Spleen (tissue), 11 donors: ENCODE measurements at regions not wholly inside any gene's neighbourhood (a gene's known extent, or its start where the extent isn't known, plus 50 kb on each side); places are given as distances from the start of the nearest gene placed in this dataset.

Source experiments
- DNase-seq: peaks from one replicate; pipeline ENCODE4 v3.0.0-alpha.2; 2020
- H3K27ac ChIP-seq, 8 donors: fragments of 200-600 bp; sonication (generic) in 7 of 8; 1 replicate in 4 of 8; 2 replicates in 4 of 8; pipeline versions ENCODE4 v1.5.0 to v1.8.0; 2016 to 2021; ENCODE audit warnings: inconsistent platforms in 4 of 8, mild to moderate bottlenecking in 4 of 8, moderate library complexity in 1 of 8
- H3K27me3 ChIP-seq, 7 donors: fragments of 200-600 bp; sonication (generic) in 6 of 7; replicated peaks in 1 of 7; 1 replicate in 4 of 7; 2 replicates in 3 of 7; pipeline versions ENCODE4 v1.5.0 to v1.8.0; 2016 to 2021; ENCODE audit warnings: inconsistent platforms in 3 of 7, mild to moderate bottlenecking in 1 of 7
- H3K36me3 ChIP-seq, 6 donors: fragments of 200-600 bp; sonication (generic) in 5 of 6; 1 replicate in 4 of 6; 2 replicates in 2 of 6; pipeline versions ENCODE4 v1.5.0 to v1.8.0; 2016 to 2021; ENCODE audit warnings: inconsistent platforms in 2 of 6
- H3K4me1 ChIP-seq, 6 donors: fragments of 200-600 bp; sonication (generic) in 5 of 6; 1 replicate in 3 of 6; 2 replicates in 3 of 6; pipeline versions ENCODE4 v1.5.0 to v1.8.0; 2016 to 2021; ENCODE audit warnings: inconsistent platforms in 3 of 6
- H3K4me3 ChIP-seq, 8 donors: fragments of 200-600 bp; sonication (generic) in 7 of 8; 1 replicate in 4 of 8; 2 replicates in 4 of 8; pipeline versions ENCODE4 v1.5.0 to v1.8.0; 2016 to 2021; ENCODE audit warnings: inconsistent platforms in 4 of 8, mild to moderate bottlenecking in 4 of 8, moderate library complexity in 2 of 8
- H3K9me3 ChIP-seq, 8 donors: fragments of 200-600 bp; sonication (generic) in 7 of 8; 1 replicate in 4 of 8; 2 replicates in 4 of 8; pipeline versions ENCODE4 v1.5.0 to v1.8.0; 2016 to 2021; ENCODE audit warnings: inconsistent platforms in 4 of 8
- CTCF ChIP-seq, 11 experiments: fragments of 200-600 bp in 7 of 11; fragments of 450-650 bp in 4 of 11; sonication (generic) in 4 of 11; IDR thresholded peaks in 8 of 11; conservative IDR thresholded peaks in 3 of 11; 1 replicate in 7 of 11; 2 replicates in 4 of 11; pipeline versions ENCODE4 v1.4.0 to v1.8.0; 2016 to 2021; ENCODE audit warnings: antibody characterized with exemption in 11 of 11, inconsistent platforms in 4 of 11, mild to moderate bottlenecking in 1 of 11
- POLR2A ChIP-seq, 3 donors: fragments of 450-650 bp; IDR thresholded peaks; one replicate each; pipeline ENCODE4 v1.5.1; 2017; ENCODE audit warnings: antibody characterized with exemption in 3 of 3, mild to moderate bottlenecking in 1 of 3
- POLR2AphosphoS5 ChIP-seq, 3 donors: sonication (generic); formaldehyde crosslinking; IDR thresholded peaks; one replicate each; pipeline ENCODE4 v1.5.1; 2017; ENCODE audit warnings: antibody characterized with exemption in 3 of 3
- WGBS, 5 donors: extraction: QIAGEN DNeasy Blood & Tissue Kit in 3 of 5; methylation state at CpG; one replicate each; pipeline versions ENCODE4 v1.1.5 to v1.1.7; 2013 to 2018; 5-methylcytosine and 5-hydroxymethylcytosine counted together
- intact Hi-C: fragments of 100-400 bp; cut with DNase I; formaldehyde crosslinking; loops from one replicate; pipeline ENCODE4 v1.15.0; 2023; ENCODE audit warnings: low total_unique reads
- donor health status: healthy with polysubstance abuse.
- donor health status: DM: no; HTN: no; CAD: no; lungs with moderate emphysema.
- donor health status: DM: no; HTN: no; CAD: no.
- donor health status: Bipolar disorder and iron deficiency.
- donor health status: healthy.
- donor health status: DM: no; HTN: no; CAD: no.
- donor health status: DM: yes; HTN: yes; CAD: no.

GRCh38 chr16:13770436-13770835, 149.5 kb upstream of the ERCC4 start:
- H3K36me3 ChIP-seq = no peaks in the 10 kb centered on the region
- no peaks in the 10 kb centered on the region for H3K4me1 ChIP-seq
- intact Hi-C loops = no loop called here
- peaks cover 0 to 5% (median 2%) of the 10 kb centered on the region in 8 donors for H3K9me3 ChIP-seq
- H3K27ac ChIP-seq = no peak overlapping the region
- no peak overlapping the region for H3K4me3 ChIP-seq
- no peak for DNase-seq
- WGBS, 5 donors = 89 to 96% (median 94%) methylated on average over 5 of the region's 5 CpGs
- TF ChIP-seq POLR2AphosphoS5 (IDR thresholded peaks at IDR 0.05) (no peak), CTCF (IDR thresholded peaks at IDR 0.05 in 8 of 11, conservative IDR thresholded peaks at IDR 0.05 in 3 of 11) (no peak), POLR2A (IDR thresholded peaks at IDR 0.05) (no peak)
- no peaks in the 10 kb centered on the region for H3K27me3 ChIP-seq

GRCh38 chr16:13772782-13773181, 147.2 kb upstream of the ERCC4 start:
- Histone ChIP-seq H3K9me3 (peaks cover 0 to 17% (median 12%) of the 10 kb centered on the region in 8 donors), H3K27ac (no peak overlapping the region), H3K4me1 (no peaks in the 10 kb centered on the region), H3K36me3 (no peaks in the 10 kb centered on the region), H3K4me3 (no peak overlapping the region), H3K27me3 (no peaks in the 10 kb centered on the region)
- intact Hi-C loops = no loop called here
- 60 to 88% (median 74%) methylated on average over 1 of the region's 1 CpG for WGBS, 5 donors
- TF ChIP-seq POLR2AphosphoS5 (IDR thresholded peaks at IDR 0.05) = no peak
- no peak for TF ChIP-seq CTCF (IDR thresholded peaks at IDR 0.05 in 8 of 11, conservative IDR thresholded peaks at IDR 0.05 in 3 of 11)
- TF ChIP-seq POLR2A (IDR thresholded peaks at IDR 0.05) = no peak
- no peak for DNase-seq

- intact Hi-C loops = no loop called here
- Histone ChIP-seq H3K4me1 (no peaks in the 10 kb centered on the region), H3K36me3 (no peaks in the 10 kb centered on the region), H3K27me3 (peaks cover 0 to 13% (median 0%) of the 10 kb centered on the region in 7 donors), H3K4me3 (no peak overlapping the region), H3K9me3 (peaks cover 0 to 37% (median 25%) of the 10 kb centered on the region in 8 donors), H3K27ac (no peak overlapping the region)
- TF ChIP-seq POLR2A (IDR thresholded peaks at IDR 0.05) = no peak
- TF ChIP-seq CTCF (IDR thresholded peaks at IDR 0.05 in 8 of 11, conservative IDR thresholded peaks at IDR 0.05 in 3 of 11) = no peak
- no peak for TF ChIP-seq POLR2AphosphoS5 (IDR thresholded peaks at IDR 0.05)
- DNase-seq = no peak
- WGBS, 5 donors = 76 to 80% (median 79%) methylated on average over 11 to 12 of the region's 12 CpGs
Observed at GRCh38 chr16:13779676-13780075, 140.3 kb upstream of the ERCC4 start.

GRCh38 chr16:13780406-13781168, 139.4 kb upstream of the ERCC4 start:
- Histone ChIP-seq H3K4me1 (no peaks in the 10 kb centered on the region), H3K27me3 (peaks cover 0 to 13% (median 0%) of the 10 kb centered on the region in 7 donors), H3K4me3 (no peak overlapping the region), H3K27ac (no peak overlapping the region), H3K9me3 (peaks cover 0 to 33% (median 23%) of the 10 kb centered on the region in 8 donors), H3K36me3 (no peaks in the 10 kb centered on the region)
- intact Hi-C loops = no loop called here
- DNase-seq = no peak
- WGBS, 5 donors = 45 to 60% (median 46%) methylated on average over 7 of the region's 7 CpGs
- no peak for TF ChIP-seq POLR2A (IDR thresholded peaks at IDR 0.05)
- no peak for TF ChIP-seq CTCF (IDR thresholded peaks at IDR 0.05 in 8 of 11, conservative IDR thresholded peaks at IDR 0.05 in 3 of 11)
- TF ChIP-seq POLR2AphosphoS5 (IDR thresholded peaks at IDR 0.05) = no peak
